Mesenchymal stem cell (in vitro differentiated cells and primary cell): ENCODE measurements at regions not wholly inside any gene's neighbourhood (a gene's known extent, or its start where the extent isn't known, plus 50 kb on each side); places are given as distances from the start of the nearest gene placed in this dataset.
"Not testable (repeated sequence)": the region's sequence is repeated elsewhere in the genome, so short reads cannot be mapped to it uniquely, and the experiment has no call there.

Experiments used
- DNase-seq: peaks from one replicate; pipeline ENCODE4 v3.0.0-alpha.2; 2013
- H2AFZ ChIP-seq: one replicate; pipeline ENCODE4 v1.6.1; 2013; ENCODE audit warnings: low read depth, mild to moderate bottlenecking, control low read depth, inconsistent platforms, low read length, moderate library complexity
- H2AK5ac ChIP-seq: 2 replicates; pipeline ENCODE4 v1.6.1; 2013; ENCODE audit warnings: low read length, moderate library complexity, mild to moderate bottlenecking, inconsistent platforms; ENCODE audit not compliant: severe bottlenecking
- H2BK120ac ChIP-seq: one replicate; pipeline ENCODE4 v1.6.1; 2013; ENCODE audit warnings: low read depth, mild to moderate bottlenecking, inconsistent platforms, low read length, moderate library complexity
- H2BK12ac ChIP-seq, 2 experiments: one replicate each; pipeline ENCODE4 v1.6.1; 2013; ENCODE audit warnings: inconsistent platforms in 2 of 2, low read length in 2 of 2, mild to moderate bottlenecking in 2 of 2, moderate library complexity in 2 of 2, control low read depth in 1 of 2
- H2BK15ac ChIP-seq: one replicate; pipeline ENCODE4 v1.6.1; 2013; ENCODE audit warnings: mild to moderate bottlenecking, low read depth, inconsistent platforms; ENCODE audit not compliant: poor library complexity, severe bottlenecking
- H2BK5ac ChIP-seq: 2 replicates; pipeline ENCODE4 v1.6.1; 2013; ENCODE audit warnings: low read depth, mild to moderate bottlenecking, low read length, control low read depth, inconsistent platforms; ENCODE audit not compliant: poor library complexity, severe bottlenecking
- H3K14ac ChIP-seq, 2 experiments: one replicate each; pipeline ENCODE4 v1.6.1; 2013; ENCODE audit warnings: inconsistent platforms in 2 of 2, low read length in 2 of 2, control low read depth in 1 of 2, mild to moderate bottlenecking in 1 of 2, moderate library complexity in 1 of 2
- H3K18ac ChIP-seq, 2 experiments: one replicate each; pipeline ENCODE4 v1.6.1; 2013; ENCODE audit warnings: inconsistent platforms in 2 of 2, low read length in 2 of 2, control low read depth in 1 of 2, low read depth in 1 of 2, mild to moderate bottlenecking in 1 of 2
- H3K23ac ChIP-seq, 2 experiments: one replicate each; pipeline ENCODE4 v1.6.1; 2013; ENCODE audit warnings: inconsistent platforms in 2 of 2, low read length in 2 of 2, mild to moderate bottlenecking in 2 of 2, moderate library complexity in 2 of 2, control low read depth in 1 of 2
- H3K27ac ChIP-seq: 2 replicates; pipeline ENCODE4 v1.5.1; 2013; ENCODE audit warnings: mild to moderate bottlenecking, moderate library complexity, low read length, control low read depth, inconsistent platforms; ENCODE audit not compliant: poor library complexity, severe bottlenecking
- H3K27me3 ChIP-seq, 2 experiments: 2 replicates each; pipeline versions ENCODE4 v1.6.1 to v1.7.0; 2013; ENCODE audit warnings: low read length in 2 of 2, mild to moderate bottlenecking in 2 of 2, moderate library complexity in 2 of 2, control low read depth in 1 of 2, inconsistent platforms in 1 of 2; ENCODE audit not compliant: control insufficient read depth in 1 of 2, insufficient read depth in 1 of 2
- H3K36me3 ChIP-seq, 2 experiments: 2 replicates each; pipeline versions ENCODE4 v1.6.1 to v1.7.0; 2013; ENCODE audit warnings: low read length in 2 of 2, control low read depth in 1 of 2, inconsistent platforms in 1 of 2, low read depth in 1 of 2, mild to moderate bottlenecking in 1 of 2; ENCODE audit not compliant: insufficient read depth in 2 of 2, control insufficient read depth in 1 of 2
- H3K4ac ChIP-seq, 2 experiments: one replicate each; pipeline ENCODE4 v1.6.1; 2013; ENCODE audit warnings: inconsistent platforms in 2 of 2, low read length in 2 of 2, mild to moderate bottlenecking in 2 of 2, moderate library complexity in 2 of 2, control low read depth in 1 of 2, low read depth in 1 of 2
- H3K4me1 ChIP-seq: 2 replicates; pipeline ENCODE4 v1.6.1; 2013; ENCODE audit warnings: low read depth, low read length, control low read depth; ENCODE audit not compliant: control insufficient read depth, insufficient read depth
- H3K4me2 ChIP-seq: 2 replicates; pipeline ENCODE4 v1.6.1; 2013; ENCODE audit warnings: low read length, mild to moderate bottlenecking, inconsistent platforms; ENCODE audit not compliant: poor library complexity, severe bottlenecking
- H3K4me3 ChIP-seq, 2 experiments: 2 replicates each; pipeline versions ENCODE4 v1.5.1 to v1.7.0; 2013; ENCODE audit warnings: low read length in 2 of 2, mild to moderate bottlenecking in 2 of 2, control low read depth in 1 of 2, low read depth in 1 of 2; ENCODE audit not compliant: insufficient read depth in 1 of 2
- H3K79me1 ChIP-seq: replicated peaks from 2 replicates; pipeline ENCODE4 v1.6.1; 2013; ENCODE audit warnings: mild to moderate bottlenecking, control low read depth, low read length, inconsistent platforms; ENCODE audit not compliant: poor library complexity, severe bottlenecking
- H3K9ac ChIP-seq: 2 replicates; pipeline ENCODE4 v1.7.0; 2013; ENCODE audit warnings: mild to moderate bottlenecking, low read length, moderate library complexity
- H3K9me3 ChIP-seq: 2 replicates; pipeline ENCODE4 v1.7.0; 2013; ENCODE audit warnings: mild to moderate bottlenecking, low read length; ENCODE audit not compliant: control insufficient read depth
- H4K8ac ChIP-seq: one replicate; pipeline ENCODE4 v1.6.1; 2013; ENCODE audit warnings: inconsistent platforms, mild to moderate bottlenecking, low read length, moderate library complexity
- H4K91ac ChIP-seq: one replicate; pipeline ENCODE4 v1.6.1; 2013; ENCODE audit warnings: mild to moderate bottlenecking, low read length, inconsistent platforms
- WGBS: methylation state at CpG from one replicate; pipeline ENCODE4 v1.1.7; 2013; ENCODE audit warnings: mixed read lengths; 5-methylcytosine and 5-hydroxymethylcytosine counted together

DNA sequence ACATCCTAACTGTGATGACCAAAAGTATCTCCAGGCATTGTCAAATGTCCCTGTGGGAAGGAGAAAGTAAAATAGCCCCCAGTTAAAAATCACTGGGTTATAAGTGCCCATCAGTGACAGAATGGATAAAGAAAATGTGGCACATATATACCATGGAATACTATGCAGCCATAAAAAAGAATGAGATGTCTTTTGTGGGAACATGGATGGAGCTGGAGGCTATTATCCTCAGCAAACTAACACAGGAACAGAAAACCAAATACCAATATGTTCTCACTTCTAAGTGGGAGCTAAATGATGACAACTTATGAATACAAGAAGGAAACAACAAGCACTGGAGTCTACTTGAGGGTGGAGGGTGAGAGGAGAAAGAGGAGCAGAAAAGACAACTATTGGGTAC, 60.9 kb upstream of the TEX13D start:
- H3K4me3 ChIP-seq, H3K9me3 ChIP-seq, H3K27ac ChIP-seq, H3K4me1 ChIP-seq, H3K27me3 ChIP-seq, H3K9ac ChIP-seq, H2AFZ ChIP-seq, H3K36me3 ChIP-seq, H2BK15ac ChIP-seq, H4K8ac ChIP-seq, H3K4me2 ChIP-seq, H3K79me1 ChIP-seq, H3K14ac ChIP-seq, H2BK12ac ChIP-seq, H3K4ac ChIP-seq, H4K91ac ChIP-seq, H2BK120ac ChIP-seq, H3K23ac ChIP-seq, H2BK5ac ChIP-seq, H3K18ac ChIP-seq, H2AK5ac ChIP-seq, DNase-seq: not testable (repeated sequence)

DNA sequence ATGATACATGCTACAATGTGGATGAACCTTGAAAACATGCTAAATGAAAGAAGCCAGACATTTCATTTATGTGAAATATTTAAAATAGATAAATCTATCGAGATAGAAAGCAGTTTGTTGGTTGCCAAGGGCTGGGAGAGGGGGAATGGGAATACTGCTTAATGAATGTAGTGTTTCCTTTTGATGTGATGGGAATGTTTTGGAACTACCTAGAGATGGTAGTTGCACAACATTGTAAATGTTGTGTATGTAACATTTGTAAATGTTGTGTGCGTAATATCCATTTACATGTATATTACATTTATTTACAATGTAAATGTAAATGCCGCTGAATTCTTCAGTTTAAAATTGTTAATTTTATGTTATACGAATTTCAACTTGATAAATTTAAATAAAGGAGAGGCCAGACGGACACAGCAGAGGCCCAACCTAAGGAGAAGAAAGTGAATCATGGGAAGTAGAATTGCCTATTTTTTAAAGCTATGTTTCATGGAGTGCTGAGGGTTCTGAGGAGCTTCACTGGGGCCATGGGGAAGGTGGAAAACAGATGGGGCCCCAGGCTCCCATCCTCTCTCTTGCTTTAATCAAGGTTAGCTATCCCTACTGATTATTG, 60.0 kb upstream of the TEX13D start:
- 94% methylated on average over 3 of the region's 5 CpGs for WGBS

GRCh38 chrX:124274438-124275181, 57.9 kb upstream of the TEX13D start:
- Histone ChIP-seq H2AK5ac (no peak overlapping the region), H3K4me2 (no peak overlapping the region), H2AFZ (no peak overlapping the region), H3K36me3 (no peaks in the 10 kb centered on the region), H3K9ac (peak overlapping the region; percentile 18), H3K4me3 (no peak overlapping the region), H4K8ac (no peak overlapping the region), H2BK120ac (no peak overlapping the region), H3K9me3 (no peaks in the 10 kb centered on the region), H3K79me1 (no peaks in the 10 kb centered on the region), H3K27ac (no peak overlapping the region), H4K91ac (no peak overlapping the region), H3K18ac (no peak overlapping the region), H3K27me3 (no peaks in the 10 kb centered on the region), H2BK5ac (no peak overlapping the region), H2BK12ac (no peak overlapping the region), H3K14ac (no peak overlapping the region), H3K4me1 (no peaks in the 10 kb centered on the region), H3K23ac (no peak overlapping the region), H3K4ac (no peak overlapping the region), H2BK15ac (no peak overlapping the region)
- WGBS, result 42% methylated on average over 10 of the region's 10 CpGs
- DNase-seq, result no peak

More for the DNA sequence above, 60.0 kb upstream of the TEX13D start:
- Histone ChIP-seq H3K9ac (no peak overlapping the region), H2BK120ac (no peak overlapping the region), H3K27me3 (no peaks in the 10 kb centered on the region), H3K36me3 (no peaks in the 10 kb centered on the region), H3K4me2 (no peak overlapping the region), H2BK12ac (no peak overlapping the region), H3K9me3 (no peaks in the 10 kb centered on the region), H4K91ac (no peak overlapping the region), H3K27ac (no peak overlapping the region), H2AK5ac (no peak overlapping the region), H3K79me1 (no peaks in the 10 kb centered on the region), H3K4me1 (no peaks in the 10 kb centered on the region), H2BK5ac (no peak overlapping the region), H3K14ac (no peak overlapping the region), H3K4ac (no peak overlapping the region), H3K18ac (no peak overlapping the region), H4K8ac (no peak overlapping the region), H2BK15ac (no peak overlapping the region), H3K23ac (no peak overlapping the region), H3K4me3 (no peak overlapping the region), H2AFZ (no peak overlapping the region)
- no peak for DNase-seq

- no peak for DNase-seq
- Histone ChIP-seq H2BK5ac (no peak overlapping the region), H3K4ac (no peak overlapping the region), H3K79me1 (no peaks in the 10 kb centered on the region), H3K4me1 (no peaks in the 10 kb centered on the region), H2BK15ac (no peak overlapping the region), H3K27ac (no peak overlapping the region), H3K36me3 (no peaks in the 10 kb centered on the region), H2AK5ac (no peak overlapping the region), H2AFZ (no peak overlapping the region), H3K9ac (no peak overlapping the region), H2BK120ac (no peak overlapping the region), H3K18ac (no peak overlapping the region), H3K4me3 (no peak overlapping the region), H3K14ac (no peak overlapping the region), H4K8ac (no peak overlapping the region), H3K27me3 (no peaks in the 10 kb centered on the region), H3K9me3 (no peaks in the 10 kb centered on the region), H4K91ac (no peak overlapping the region), H3K4me2 (no peak overlapping the region), H2BK12ac (no peak overlapping the region), H3K23ac (no peak overlapping the region)
- 67% methylated on average over 2 of the region's 2 CpGs for WGBS
Observed at GRCh38 chrX:124275182-124275894, 57.1 kb upstream of the TEX13D start.
